ENCODE measurements at regions not wholly inside any gene's neighbourhood (a gene's known extent, or its start where the extent isn't known, plus 50 kb on each side); places are given as distances from the start of the nearest gene placed in this dataset.

DNA sequence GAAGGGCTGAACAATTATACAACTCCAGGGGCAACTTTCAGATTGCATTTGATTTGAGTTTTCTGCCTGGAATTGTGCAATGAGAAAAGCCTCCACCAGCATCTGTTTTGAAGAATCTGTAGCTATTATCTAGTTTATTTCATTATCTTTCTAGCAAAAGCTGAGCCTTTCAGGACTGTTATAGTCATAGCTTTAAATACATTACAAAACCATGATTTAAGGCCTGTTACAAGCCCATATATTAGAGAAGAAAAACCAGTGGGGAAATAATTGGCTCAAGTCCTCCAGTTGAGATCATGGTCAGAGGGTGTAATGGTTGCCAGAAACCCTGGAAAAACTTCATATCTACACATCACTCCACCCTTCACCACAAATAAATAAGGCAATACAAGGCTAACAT is 676.2 kb downstream of the HDGFL1 start:
- Mint-ChIP-seq H3K4me1 (no peaks in the 10 kb centered on the region), H3K4me3 (no peak overlapping the region), H3K27me3 (no peaks in the 10 kb centered on the region), H3K36me3 (ENCODE audit: low read depth) (no peaks in the 10 kb centered on the region), H3K9me3 (peaks cover 8% of the 10 kb centered on the region), H3K27ac (no peak overlapping the region)
- ATAC-seq (ENCODE audit: low read depth) (no peak), DNase-seq (no peak)
- intact Hi-C loops (cut with micrococcal nuclease): no loop called here
- TF ChIP-seq, protein P1, sequence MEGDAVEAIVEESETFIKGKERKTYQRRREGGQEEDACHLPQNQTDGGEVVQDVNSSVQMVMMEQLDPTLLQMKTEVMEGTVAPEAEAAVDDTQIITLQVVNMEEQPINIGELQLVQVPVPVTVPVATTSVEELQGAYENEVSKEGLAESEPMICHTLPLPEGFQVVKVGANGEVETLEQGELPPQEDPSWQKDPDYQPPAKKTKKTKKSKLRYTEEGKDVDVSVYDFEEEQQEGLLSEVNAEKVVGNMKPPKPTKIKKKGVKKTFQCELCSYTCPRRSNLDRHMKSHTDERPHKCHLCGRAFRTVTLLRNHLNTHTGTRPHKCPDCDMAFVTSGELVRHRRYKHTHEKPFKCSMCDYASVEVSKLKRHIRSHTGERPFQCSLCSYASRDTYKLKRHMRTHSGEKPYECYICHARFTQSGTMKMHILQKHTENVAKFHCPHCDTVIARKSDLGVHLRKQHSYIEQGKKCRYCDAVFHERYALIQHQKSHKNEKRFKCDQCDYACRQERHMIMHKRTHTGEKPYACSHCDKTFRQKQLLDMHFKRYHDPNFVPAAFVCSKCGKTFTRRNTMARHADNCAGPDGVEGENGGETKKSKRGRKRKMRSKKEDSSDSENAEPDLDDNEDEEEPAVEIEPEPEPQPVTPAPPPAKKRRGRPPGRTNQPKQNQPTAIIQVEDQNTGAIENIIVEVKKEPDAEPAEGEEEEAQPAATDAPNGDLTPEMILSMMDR (IDR thresholded peaks at IDR 0.05): no peak
- POLR2A ChIA-PET: no interaction called here
- CTCF ChIA-PET: no interaction called here

DNA sequence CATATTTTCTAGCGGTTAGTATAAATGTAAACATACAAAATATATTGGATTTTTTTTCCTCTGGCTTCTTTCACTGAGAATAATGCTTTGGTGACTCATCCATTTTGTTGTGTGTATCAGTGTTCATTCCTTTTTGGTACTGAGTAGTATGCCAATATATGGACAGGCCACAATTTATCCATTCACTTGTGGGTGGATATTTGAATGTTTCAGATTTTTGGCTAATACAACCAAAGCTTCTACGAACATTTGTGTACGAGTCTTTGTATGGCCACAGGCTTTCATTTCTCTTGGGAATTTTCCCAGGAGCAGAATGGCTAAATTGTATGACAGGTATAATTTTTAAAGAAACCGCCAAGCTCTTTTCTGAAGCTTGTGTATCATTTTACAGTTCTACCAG is 677.5 kb downstream of the HDGFL1 start:
- CTCF ChIA-PET: no interaction called here
- POLR2A ChIA-PET: no interaction called here
- ATAC-seq (ENCODE audit: low read depth) (no peak), DNase-seq (no peak)
- TF ChIP-seq, protein P1 (IDR thresholded peaks at IDR 0.05): no peak
- Mint-ChIP-seq H3K27me3 (no peaks in the 10 kb centered on the region), H3K36me3 (ENCODE audit: low read depth) (no peaks in the 10 kb centered on the region), H3K4me3 (no peak overlapping the region), H3K4me1 (no peaks in the 10 kb centered on the region), H3K9me3 (peaks cover 10% of the 10 kb centered on the region), H3K27ac (no peak overlapping the region)
- intact Hi-C loops (cut with micrococcal nuclease): no loop called here

DNA sequence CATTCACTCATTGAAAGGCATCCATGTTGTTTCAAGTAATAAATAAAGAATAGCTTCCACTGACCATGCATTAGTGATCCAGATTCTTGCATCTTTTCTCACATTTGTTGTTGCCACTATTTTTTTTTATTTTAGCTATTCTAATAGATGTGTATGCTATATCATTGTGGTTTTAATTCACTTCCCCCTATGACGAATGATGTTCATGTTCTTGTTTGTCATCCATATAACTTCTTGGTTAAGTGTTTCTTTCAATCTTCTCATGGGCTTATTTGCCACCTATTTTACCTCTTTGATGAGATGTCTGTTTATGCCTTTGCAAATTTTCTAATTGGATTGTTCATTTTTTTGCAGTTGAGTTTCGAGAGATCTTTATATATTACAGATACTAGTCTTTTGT is 681.2 kb downstream of the HDGFL1 start:
- H3K36me3 Mint-ChIP-seq (ENCODE audit: low read depth): no peaks in the 10 kb centered on the region
- no peak overlapping the region for H3K27ac Mint-ChIP-seq
- ChIA-PET CTCF (no interaction called here), POLR2A (no interaction called here)
- H3K4me3 Mint-ChIP-seq: no peak overlapping the region
- peaks cover 15% of the 10 kb centered on the region for H3K9me3 Mint-ChIP-seq
- intact Hi-C loops (cut with micrococcal nuclease): no loop called here
- H3K4me1 Mint-ChIP-seq: no peaks in the 10 kb centered on the region
- TF ChIP-seq, protein P1 (IDR thresholded peaks at IDR 0.05): no peak
- H3K27me3 Mint-ChIP-seq: no peaks in the 10 kb centered on the region
- DNase-seq (no peak), ATAC-seq (ENCODE audit: low read depth) (no peak)

DNA sequence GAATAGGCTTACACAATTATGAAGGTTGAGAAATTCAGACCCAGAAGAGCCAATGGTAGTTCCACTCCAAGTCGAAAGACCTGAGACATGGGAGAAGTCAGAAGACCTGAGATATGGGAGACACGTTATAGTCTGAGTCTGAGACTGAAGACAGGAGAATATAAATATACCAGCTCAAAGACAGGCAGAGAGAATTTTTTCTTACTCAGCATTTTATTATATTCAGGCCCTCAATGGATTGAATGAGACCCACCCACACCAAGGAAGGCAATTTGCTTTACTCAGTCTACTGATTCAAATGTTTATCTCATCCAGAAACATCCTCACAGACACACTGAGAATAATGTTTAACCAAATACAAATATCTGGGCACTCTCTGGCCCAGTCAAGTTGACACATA is 693.5 kb downstream of the HDGFL1 start:
- CTCF ChIA-PET: no interaction called here
- DNase-seq (no peak), ATAC-seq (ENCODE audit: low read depth) (no peak)
- no peaks in the 10 kb centered on the region for H3K27me3 Mint-ChIP-seq
- H3K9me3 Mint-ChIP-seq: peaks cover 15% of the 10 kb centered on the region
- intact Hi-C loops (cut with micrococcal nuclease): no loop called here
- H3K4me1 Mint-ChIP-seq: no peaks in the 10 kb centered on the region
- no peaks in the 10 kb centered on the region for H3K36me3 Mint-ChIP-seq (ENCODE audit: low read depth)
- POLR2A ChIA-PET: no interaction called here
- no peak overlapping the region for H3K4me3 Mint-ChIP-seq
- TF ChIP-seq, protein P1 (IDR thresholded peaks at IDR 0.05): no peak
- no peak overlapping the region for H3K27ac Mint-ChIP-seq

DNA sequence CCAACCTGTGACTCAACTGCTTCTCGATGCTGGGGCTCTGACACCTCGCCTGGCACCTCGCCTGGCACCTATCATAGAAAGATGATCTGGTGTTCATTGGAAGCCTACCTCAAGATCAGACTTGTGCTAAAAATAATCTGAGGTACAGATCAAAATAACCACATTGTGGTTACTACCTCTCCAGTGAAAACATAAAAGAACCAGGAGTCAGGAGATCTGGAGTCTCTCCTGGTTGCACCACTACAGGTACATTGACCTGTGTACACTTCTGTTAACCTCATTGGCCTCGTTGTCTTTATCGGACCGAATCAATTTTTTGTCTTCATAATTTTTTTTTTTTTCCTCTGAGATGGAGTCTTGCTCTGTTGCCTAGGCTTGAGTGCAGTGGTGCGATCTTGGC is 695.9 kb downstream of the HDGFL1 start:
- ATAC-seq (ENCODE audit: low read depth) (no peak), DNase-seq (no peak)
- CTCF ChIA-PET: no interaction called here
- POLR2A ChIA-PET: no interaction called here
- Mint-ChIP-seq H3K9me3 (peaks cover 14% of the 10 kb centered on the region), H3K4me1 (no peaks in the 10 kb centered on the region), H3K27ac (no peak overlapping the region), H3K36me3 (ENCODE audit: low read depth) (no peaks in the 10 kb centered on the region), H3K27me3 (no peaks in the 10 kb centered on the region), H3K4me3 (no peak overlapping the region)
- intact Hi-C loops (cut with micrococcal nuclease): no loop called here
- TF ChIP-seq, protein P1 (IDR thresholded peaks at IDR 0.05): no peak
